HS-27A (cell line): ENCODE measurements at regions not wholly inside any gene's neighbourhood (a gene's known extent, or its start where the extent isn't known, plus 50 kb on each side); places are given as distances from the start of the nearest gene placed in this dataset.

Experiments used
- DNase-seq: peaks from one replicate; pipeline ENCODE4 v3.0.0-alpha.2; 2012; ENCODE audit warnings: low read depth, missing footprints

DNA sequence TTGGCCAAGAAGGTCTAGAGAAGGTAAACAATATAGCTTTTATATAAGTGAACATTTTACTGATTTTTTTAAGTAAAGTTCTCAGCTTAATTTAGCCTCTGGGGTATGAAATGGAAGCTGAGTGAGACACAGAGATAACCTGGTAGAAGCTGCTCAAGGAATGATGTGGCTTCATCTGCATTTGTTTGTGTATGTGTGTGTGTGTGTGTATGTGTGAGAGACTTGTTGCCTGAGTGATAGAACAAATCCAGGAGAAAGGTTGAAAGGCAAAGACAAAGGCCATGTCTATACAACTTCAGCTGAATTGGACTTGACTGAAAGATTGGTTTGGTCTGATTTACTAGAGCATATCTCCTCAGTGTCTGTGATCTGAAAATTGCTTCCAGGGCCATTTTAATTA, 63.6 kb downstream of the PCDH7 start:
- no peak for DNase-seq

DNA sequence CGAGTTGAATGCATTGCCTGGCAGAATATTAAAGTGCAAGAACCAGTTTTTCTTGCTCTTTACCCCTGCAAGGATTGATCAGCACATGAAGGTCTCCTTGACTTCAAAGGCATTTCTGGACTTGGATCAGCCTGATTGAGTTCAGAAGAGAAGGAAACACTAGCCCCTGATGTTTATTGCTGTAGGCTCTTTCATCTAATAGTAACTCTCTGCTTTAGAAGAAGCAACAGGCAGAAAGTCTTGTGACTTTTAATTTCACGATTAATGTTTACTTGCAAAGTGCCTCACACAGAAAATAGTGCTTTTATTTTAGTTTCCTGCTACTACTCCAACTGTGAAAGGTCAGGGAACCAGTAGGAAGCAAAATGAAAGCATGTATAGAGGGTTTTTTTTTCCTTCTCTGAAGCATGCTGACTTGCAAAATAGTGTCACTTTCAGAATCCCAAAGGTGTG, 69.1 kb downstream of the PCDH7 start:
- no peak for DNase-seq

DNA sequence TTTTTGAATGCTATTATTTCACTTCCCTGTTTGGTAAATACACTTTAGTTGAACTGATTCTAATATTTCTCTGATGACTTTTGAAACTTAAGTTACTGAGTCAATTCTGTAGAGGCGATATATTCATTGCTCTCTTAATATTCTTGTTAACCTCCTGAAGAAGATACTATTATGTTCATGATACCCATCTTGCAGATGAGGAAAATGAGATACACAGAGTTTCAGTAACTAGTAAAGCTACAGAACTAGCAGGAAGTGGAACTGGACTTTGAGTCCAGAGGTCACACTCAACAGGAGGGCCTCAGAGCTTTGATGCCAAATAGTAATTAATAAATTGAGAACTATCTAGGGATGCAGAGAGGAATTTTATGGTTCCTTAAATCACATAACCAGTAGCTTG, 70.0 kb downstream of the PCDH7 start:
- no peak for DNase-seq

- DNase-seq = no peak
Observed at GRCh38 chr4:30790998-30791397, 70.8 kb downstream of the PCDH7 start.

- DNase-seq = no peak
Observed at GRCh38 chr4:30792601-30793000, 72.4 kb downstream of the PCDH7 start.

GRCh38 chr4:30801876-30802275, 81.7 kb downstream of the PCDH7 start:
- no peak for DNase-seq

GRCh38 chr4:30802622-30803323, 82.6 kb downstream of the PCDH7 start:
- no peak for DNase-seq

DNA sequence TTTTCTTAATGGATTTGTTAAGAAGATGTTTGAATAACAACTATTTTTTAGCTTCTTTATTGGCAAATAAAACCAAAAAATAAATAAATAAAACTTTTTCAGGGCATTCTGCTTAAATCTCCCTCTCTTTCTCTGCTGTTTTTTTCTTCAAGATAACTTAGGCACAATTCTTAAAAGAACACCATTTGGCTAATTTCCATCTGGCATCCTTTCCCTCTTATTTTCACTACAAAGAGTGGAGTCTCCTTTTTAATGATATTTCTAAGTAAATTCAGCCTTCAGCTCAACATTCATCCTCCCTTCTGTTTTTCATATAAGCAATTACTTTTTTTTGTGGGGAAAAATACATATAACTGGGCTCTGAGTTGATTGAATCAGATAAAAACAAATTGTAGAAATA, 88.1 kb downstream of the PCDH7 start:
- DNase-seq = no peak

DNA sequence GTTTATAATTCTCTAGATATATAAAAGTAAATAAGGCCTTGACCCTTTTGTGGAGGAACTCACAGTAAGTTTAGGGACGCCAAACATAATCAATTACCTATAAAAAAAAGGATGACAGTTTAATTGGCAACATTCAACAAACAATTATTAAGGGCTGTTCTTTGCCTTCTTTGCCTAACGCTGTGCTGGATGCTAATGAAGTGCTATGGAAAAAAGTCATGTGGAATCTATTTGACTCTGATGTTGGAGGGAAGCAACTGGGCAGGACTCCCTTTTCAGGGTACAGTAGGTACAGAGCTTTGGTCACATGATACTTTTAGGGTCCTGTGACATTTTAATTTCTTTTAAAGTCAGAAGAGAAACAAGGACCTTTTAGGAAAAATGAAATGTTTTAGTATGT, 91.1 kb downstream of the PCDH7 start:
- DNase-seq = no peak

DNA sequence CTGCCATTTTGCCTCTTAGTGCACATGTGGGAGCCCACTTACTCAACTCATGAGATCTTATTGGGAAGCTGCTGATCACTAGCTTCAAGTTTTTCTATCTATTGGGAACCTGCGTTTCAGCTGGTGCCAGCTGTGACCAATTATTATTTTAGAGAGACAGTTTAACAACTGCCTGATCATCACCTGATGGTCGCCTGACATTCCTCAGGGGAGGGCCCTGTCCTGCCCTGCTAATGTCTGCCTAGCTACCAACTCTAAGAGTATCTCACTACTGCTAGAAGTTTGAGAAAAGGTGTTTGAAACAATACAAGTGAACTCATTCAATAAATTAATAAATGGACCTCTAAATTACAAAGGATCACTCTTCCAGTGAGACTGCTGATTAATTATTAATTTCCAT, 95.5 kb downstream of the PCDH7 start:
- DNase-seq = no peak

GRCh38 chr4:30817447-30817846, 97.3 kb downstream of the PCDH7 start:
- DNase-seq = no peak

DNA sequence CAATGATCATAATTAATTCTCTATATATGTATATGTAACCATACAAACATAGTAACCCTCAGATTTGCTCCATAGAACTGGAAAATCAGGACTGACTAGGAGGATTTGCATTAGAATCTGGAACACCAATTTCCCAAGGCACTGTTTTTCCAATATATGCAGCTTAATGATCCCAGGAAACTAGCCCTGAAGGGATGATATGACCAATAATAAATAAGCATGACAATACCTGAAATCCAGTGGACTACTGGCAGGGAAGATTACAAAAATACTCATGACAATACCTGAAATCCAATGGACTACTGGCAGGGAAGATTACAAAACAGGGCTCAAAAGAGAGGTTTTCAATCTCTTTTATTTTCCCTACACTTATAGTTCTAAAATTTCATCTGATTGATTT, 98.4 kb downstream of the PCDH7 start:
- no peak for DNase-seq

- no peak for DNase-seq
Observed at GRCh38 chr4:30821275-30821674, 101.1 kb downstream of the PCDH7 start.

DNA sequence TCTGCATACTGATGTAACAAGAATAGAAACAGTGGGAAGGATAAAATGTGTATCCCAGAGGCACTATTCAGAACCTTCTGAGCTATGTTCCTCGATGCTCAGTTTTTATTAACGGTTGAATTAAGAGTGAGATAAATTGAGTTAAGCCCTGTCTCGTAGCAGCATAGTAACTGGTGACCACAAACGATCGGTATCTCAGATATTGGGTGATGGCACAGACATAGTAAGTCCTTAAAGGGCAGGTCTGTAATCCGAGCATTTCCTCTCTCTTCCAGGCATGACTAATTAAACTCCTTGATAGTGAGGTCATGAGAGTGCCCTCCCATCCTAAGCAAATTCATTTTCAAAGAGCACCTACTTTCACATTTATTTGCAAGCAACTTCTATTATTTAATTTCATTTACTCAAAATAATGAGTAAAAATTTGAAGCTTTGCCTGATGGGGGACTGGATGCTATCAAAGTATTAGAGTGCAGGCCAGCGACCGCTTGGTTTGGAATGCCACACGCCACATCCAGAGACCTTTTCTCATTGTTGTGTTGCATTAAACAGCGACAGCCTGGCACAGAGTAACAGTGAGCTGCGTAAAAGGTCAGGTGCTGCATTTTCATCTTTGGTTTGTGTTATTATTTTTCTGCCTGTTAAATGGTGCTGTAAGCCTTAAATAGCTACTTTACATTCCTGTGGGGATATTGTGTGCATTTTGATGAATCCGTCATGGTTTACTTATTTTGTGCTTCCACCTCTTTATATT, 101.9 kb downstream of the PCDH7 start:
- no peak for DNase-seq

DNA sequence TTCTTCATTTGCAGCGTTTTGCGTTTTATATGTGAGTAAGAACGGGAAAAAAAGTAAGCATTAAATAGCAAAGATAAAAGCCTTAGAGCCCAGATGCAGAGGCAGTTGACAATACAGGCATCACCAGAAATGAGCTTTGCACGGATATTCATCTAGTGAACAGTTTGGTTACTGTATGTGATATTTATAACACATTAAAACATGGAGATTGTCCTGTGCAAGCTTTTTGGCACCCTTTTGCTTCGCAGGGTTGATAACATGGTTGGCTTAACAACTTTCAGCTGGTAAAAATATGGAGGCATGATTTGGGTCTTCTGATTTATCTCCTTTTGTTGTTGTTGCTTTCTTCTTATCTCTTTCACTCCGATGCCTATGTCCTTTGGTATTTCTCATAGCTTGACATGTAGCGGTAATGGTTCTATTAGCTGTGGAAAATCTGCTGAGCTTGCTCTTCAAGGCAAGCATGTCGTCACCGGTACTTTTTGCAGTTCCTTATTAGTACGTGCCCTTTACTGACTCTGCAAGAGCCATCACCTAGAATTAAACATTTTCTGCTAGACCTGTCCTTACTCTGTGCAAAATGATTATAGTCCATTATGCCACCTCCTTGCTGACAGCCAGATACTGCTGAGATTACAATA, 102.9 kb downstream of the PCDH7 start:
- no peak for DNase-seq

DNA sequence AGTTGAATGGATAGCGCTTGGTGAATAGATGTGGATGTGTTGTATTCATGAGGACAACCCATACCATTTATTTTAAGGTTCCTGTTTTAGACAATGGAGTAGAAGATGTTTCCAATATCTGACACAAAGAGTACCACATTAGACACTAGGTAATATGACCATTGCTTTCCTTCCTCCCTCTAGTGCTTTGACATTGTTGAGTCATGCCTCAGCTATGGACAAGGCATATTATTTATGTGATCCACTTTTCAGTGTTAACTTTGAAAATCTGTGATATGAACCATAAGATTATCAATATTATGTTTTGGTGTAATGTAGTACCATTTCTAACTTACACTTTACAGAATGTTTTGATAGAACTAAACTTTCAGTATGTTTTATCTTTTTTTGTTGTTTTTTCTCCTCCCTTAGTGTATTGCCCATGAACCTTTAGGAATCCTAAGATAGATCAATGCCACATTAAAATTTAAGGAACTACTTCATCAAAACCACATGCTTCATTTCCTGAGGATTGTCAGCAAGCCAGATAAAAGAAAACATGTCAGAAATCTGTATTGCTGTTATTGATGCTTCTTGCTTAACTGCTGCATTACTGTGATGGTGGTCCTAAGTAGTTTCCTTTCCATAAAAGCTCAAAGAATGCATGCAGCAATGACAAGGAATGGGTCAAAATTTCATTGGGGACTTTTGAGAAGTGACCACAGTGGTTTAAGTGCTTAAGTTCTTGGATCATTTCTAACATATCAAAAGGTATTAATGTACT, 105.0 kb downstream of the PCDH7 start:
- DNase-seq = no peak

DNA sequence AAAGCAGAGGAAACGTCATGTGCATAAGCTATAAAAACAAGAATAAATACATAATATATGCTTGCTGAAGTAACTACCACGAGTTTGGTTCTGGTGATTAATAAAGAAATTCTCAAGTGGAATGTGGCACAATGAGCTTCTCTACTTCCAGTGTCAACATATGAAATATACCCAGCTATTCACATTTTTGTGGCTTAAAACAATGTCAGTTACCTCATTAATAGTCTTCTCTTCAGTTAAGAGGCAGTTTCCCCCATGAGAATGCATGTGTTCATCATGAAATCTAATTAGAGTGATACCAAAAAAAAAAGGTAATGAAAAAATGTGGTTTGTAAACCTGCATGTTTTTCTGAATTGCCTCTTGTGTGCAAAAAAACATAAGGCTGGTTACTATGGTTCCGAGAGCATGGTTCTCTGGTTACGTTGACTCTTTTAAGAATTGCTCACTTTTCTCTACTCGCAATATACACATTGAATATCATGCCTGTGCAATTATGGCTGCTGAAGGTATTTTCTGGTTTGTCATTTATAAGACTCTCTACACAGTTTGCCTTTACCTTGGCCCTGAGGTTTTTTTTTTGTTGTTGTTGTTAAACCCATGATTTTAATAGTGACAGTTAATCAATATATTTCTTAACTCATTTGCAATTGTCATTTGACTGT, 108.2 kb downstream of the PCDH7 start:
- no peak for DNase-seq

DNA sequence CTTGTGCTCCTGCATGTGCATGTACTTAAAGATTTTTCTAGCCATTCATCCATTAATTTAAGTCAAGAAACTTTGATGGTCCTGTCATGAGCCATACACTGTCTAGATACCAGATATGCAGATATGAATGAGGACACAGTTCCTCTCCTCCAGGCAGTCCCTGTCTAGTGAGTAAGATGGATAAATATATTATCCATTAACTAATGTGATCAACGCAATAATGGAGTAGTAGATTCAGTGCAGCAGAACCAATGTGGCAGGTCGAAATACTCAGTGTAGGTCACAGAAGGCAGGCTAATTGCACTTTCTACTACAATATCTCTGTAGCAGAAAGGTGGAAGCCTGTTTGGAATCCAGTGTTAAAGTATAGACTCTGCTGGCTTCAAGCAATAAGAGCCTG, 112.5 kb downstream of the PCDH7 start:
- no peak for DNase-seq

- no peak for DNase-seq
Observed at GRCh38 chr4:30833206-30833605, 113.0 kb downstream of the PCDH7 start.

GRCh38 chr4:30835044-30835443, 114.9 kb downstream of the PCDH7 start:
- no peak for DNase-seq

- no peak for DNase-seq
Observed at GRCh38 chr4:30836231-30836630, 116.1 kb downstream of the PCDH7 start.

DNA sequence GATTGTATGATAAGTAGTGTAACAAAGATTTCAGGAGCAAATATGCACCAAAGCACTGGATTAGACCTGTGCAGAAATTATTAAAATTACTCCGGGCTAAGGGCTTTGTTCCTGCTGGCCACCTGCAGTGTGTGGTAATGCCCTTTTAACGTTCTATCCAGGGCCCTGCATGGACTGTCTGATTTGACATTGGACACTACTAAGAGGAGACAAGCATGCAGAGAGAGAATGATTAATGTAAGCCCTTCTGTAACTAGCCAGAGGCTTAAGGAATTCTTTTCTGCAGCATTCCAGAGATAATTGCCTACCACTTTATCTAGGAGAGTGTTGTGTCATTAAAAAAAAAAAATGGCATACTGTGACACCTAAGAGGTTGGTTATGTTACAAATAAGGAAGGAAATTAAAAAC, 117.0 kb downstream of the PCDH7 start:
- DNase-seq = no peak
